Keratinocyte (primary cell): ENCODE measurements at regions not wholly inside any gene's neighbourhood (a gene's known extent, or its start where the extent isn't known, plus 50 kb on each side); places are given as distances from the start of the nearest gene placed in this dataset.

Experiments
- DNase-seq: peaks from one replicate; pipeline ENCODE4 v3.0.0-alpha.2; 2011; ENCODE audit warnings: low read depth, missing footprints, low spot score
- FAIRE-seq: peaks from 2 replicates; lab custom pipeline; 2011; peaks lifted over from hg19 to GRCh38; lab: Jason Lieb, UNC
- H2AFZ ChIP-seq: 2 replicates; pipeline ENCODE4 v1.6.0; 2012; ENCODE audit warnings: low read length, control low read depth, inconsistent platforms; ENCODE audit not compliant: control insufficient read depth
- H3K27ac ChIP-seq: 2 replicates; pipeline ENCODE4 v1.5.1; 2011; ENCODE audit warnings: low read length; ENCODE audit not compliant: control insufficient read depth, insufficient read depth
- H3K27me3 ChIP-seq: 3 replicates; pipeline ENCODE4 v1.6.0; 2011; ENCODE audit warnings: low read length; ENCODE audit not compliant: control insufficient read depth, insufficient read depth; ENCODE audit errors: extremely low read depth
- H3K36me3 ChIP-seq, 2 experiments: 2 replicates in 1 of 2; 3 replicates in 1 of 2; pipeline ENCODE4 v1.5.1; 2011; ENCODE audit warnings: low read length in 2 of 2, mild to moderate bottlenecking in 1 of 2; ENCODE audit not compliant: control insufficient read depth in 2 of 2, insufficient read depth in 2 of 2; ENCODE audit errors: extremely low read depth in 1 of 2
- H3K4me1 ChIP-seq: 3 replicates; pipeline ENCODE4 v1.5.1; 2011; ENCODE audit warnings: low read length; ENCODE audit not compliant: control insufficient read depth, insufficient read depth; ENCODE audit errors: extremely low read depth
- H3K4me2 ChIP-seq: 3 replicates; pipeline ENCODE4 v1.6.0; 2011; ENCODE audit warnings: low read depth, low read length; ENCODE audit not compliant: control insufficient read depth, insufficient read depth; ENCODE audit errors: extremely low read depth
- H3K4me3 ChIP-seq, 3 experiments: fragments of 200-600 bp in 1 of 3; sonication (generic) in 1 of 3; 2 replicates in 2 of 3; 3 replicates in 1 of 3; pipeline ENCODE4 v1.5.1; 2011 to 2016; ENCODE audit warnings: low read length in 3 of 3, mild to moderate bottlenecking in 3 of 3, control low read depth in 2 of 3, inconsistent platforms in 1 of 3, low read depth in 1 of 3, mixed read lengths in 1 of 3, mixed run types in 1 of 3, moderate library complexity in 1 of 3; ENCODE audit not compliant: control insufficient read depth in 2 of 3, insufficient read depth in 2 of 3; ENCODE audit errors: extremely low read depth in 1 of 3
- H3K79me2 ChIP-seq: 2 replicates; pipeline ENCODE4 v1.6.0; 2012; ENCODE audit warnings: low read length; ENCODE audit not compliant: control insufficient read depth, insufficient read depth
- H3K9ac ChIP-seq: 3 replicates; pipeline ENCODE4 v1.6.0; 2011; ENCODE audit warnings: low read length; ENCODE audit not compliant: control insufficient read depth, insufficient read depth; ENCODE audit errors: extremely low read depth
- H3K9me1 ChIP-seq: 3 replicates; pipeline ENCODE4 v1.6.0; 2011; ENCODE audit warnings: low read length; ENCODE audit not compliant: control insufficient read depth, insufficient read depth; ENCODE audit errors: extremely low read depth
- H3K9me3 ChIP-seq: 2 replicates; pipeline ENCODE4 v1.5.1; 2012; ENCODE audit warnings: low read depth, low read length; ENCODE audit not compliant: control insufficient read depth
- H4K20me1 ChIP-seq: 3 replicates; pipeline ENCODE4 v1.6.0; 2011; ENCODE audit warnings: low read length; ENCODE audit not compliant: control insufficient read depth, insufficient read depth; ENCODE audit errors: extremely low read depth
- CTCF ChIP-seq, 3 experiments: IDR thresholded peaks in 1 of 3; conservative IDR thresholded peaks in 1 of 3; optimal IDR thresholded peaks in 1 of 3; 2 replicates in 2 of 3; 3 replicates in 1 of 3; pipeline versions ENCODE3 to v1.5.1; 2011; ENCODE audit warnings: low read length in 3 of 3, mild to moderate bottlenecking in 3 of 3, moderate library complexity in 2 of 3, control low read depth in 1 of 3, inconsistent platforms in 1 of 3; ENCODE audit not compliant: insufficient read depth in 2 of 3; ENCODE audit errors: extremely low read depth in 1 of 3
- EZH2 ChIP-seq: IDR thresholded peaks from one replicate; pipeline ENCODE4 v1.6.1; 2012; ENCODE audit warnings: inconsistent platforms, mild to moderate bottlenecking, low read length, moderate library complexity
- dilution Hi-C: fragments of 300-500 bp; cut with MboI; formaldehyde crosslinking; loops from one replicate; pipeline ENCODE4 v1.7.0; 2020; ENCODE audit warnings: low sequenced_read_pairs; ENCODE audit not compliant: extremely low pct_ligation_motif_present

GRCh38 chr16:31745900-31746299, 127.7 kb upstream of the ZNF267 start:
- no peaks in the 10 kb centered on the region for H3K4me1 ChIP-seq
- no peaks in the 10 kb centered on the region for H3K27me3 ChIP-seq
- no peaks in the 10 kb centered on the region for H3K36me3 ChIP-seq
- no peaks in the 10 kb centered on the region for H3K9me1 ChIP-seq
- no peak for TF ChIP-seq EZH2
- no peak overlapping the region for H3K9ac ChIP-seq
- H3K4me2 ChIP-seq: no peak overlapping the region
- H3K9me3 ChIP-seq: peaks cover 14% of the 10 kb centered on the region
- no peak overlapping the region for H3K4me3 ChIP-seq
- H4K20me1 ChIP-seq: no peaks in the 10 kb centered on the region
- peaks cover 11% of the 10 kb centered on the region for H3K79me2 ChIP-seq
- dilution Hi-C loops: no loop called here
- DNase-seq: no peak
- no peak overlapping the region for H2AFZ ChIP-seq
- FAIRE-seq: no peak
- no peak overlapping the region for H3K27ac ChIP-seq

GRCh38 chr16:31754998-31755615, 118.5 kb upstream of the ZNF267 start:
- dilution Hi-C loops: no loop called here
- H3K4me1 ChIP-seq: no peaks in the 10 kb centered on the region
- peaks cover 32% of the 10 kb centered on the region for H3K9me3 ChIP-seq
- no peaks in the 10 kb centered on the region for H3K9me1 ChIP-seq
- H2AFZ ChIP-seq: no peak overlapping the region
- no peaks in the 10 kb centered on the region for H3K79me2 ChIP-seq
- H3K4me2 ChIP-seq: no peak overlapping the region
- H4K20me1 ChIP-seq: no peaks in the 10 kb centered on the region
- no peak for TF ChIP-seq CTCF (optimal IDR thresholded peaks at IDR 0.05 in 1 of 3, IDR thresholded peaks at IDR 0.05 in 1 of 3, conservative IDR thresholded peaks at IDR 0.05 in 1 of 3; ENCODE audit: extremely low read depth in 1 of 3, insufficient read depth in 2 of 3, low read length in 3 of 3)
- TF ChIP-seq EZH2: no peak
- no peaks in the 10 kb centered on the region for H3K27me3 ChIP-seq
- no peak overlapping the region for H3K4me3 ChIP-seq
- FAIRE-seq (no peak), DNase-seq (no peak)
- no peak overlapping the region for H3K27ac ChIP-seq
- peaks cover 0 to 3% of the 10 kb centered on the region in 2 experiments for H3K36me3 ChIP-seq
- H3K9ac ChIP-seq: no peak overlapping the region

- no peaks in the 10 kb centered on the region for H3K79me2 ChIP-seq
- no peak overlapping the region for H3K9ac ChIP-seq
- DNase-seq (no peak), FAIRE-seq (no peak)
- dilution Hi-C loops: no loop called here
- no peaks in the 10 kb centered on the region for H3K36me3 ChIP-seq
- no peak overlapping the region for H3K27ac ChIP-seq
- TF ChIP-seq EZH2 (no peak), CTCF (optimal IDR thresholded peaks at IDR 0.05 in 1 of 3, IDR thresholded peaks at IDR 0.05 in 1 of 3, conservative IDR thresholded peaks at IDR 0.05 in 1 of 3; ENCODE audit: extremely low read depth in 1 of 3, insufficient read depth in 2 of 3, low read length in 3 of 3) (no peak)
- H3K4me2 ChIP-seq: no peak overlapping the region
- H3K27me3 ChIP-seq: no peaks in the 10 kb centered on the region
- H3K4me3 ChIP-seq: no peak overlapping the region
- no peak overlapping the region for H2AFZ ChIP-seq
- peaks cover 4% of the 10 kb centered on the region for H3K9me3 ChIP-seq
- no peaks in the 10 kb centered on the region for H4K20me1 ChIP-seq
- no peaks in the 10 kb centered on the region for H3K9me1 ChIP-seq
- no peaks in the 10 kb centered on the region for H3K4me1 ChIP-seq
Measured at GRCh38 chr16:31764103-31764502, 109.5 kb upstream of the ZNF267 start.
